ENCODE measurements at regions not wholly inside any gene's neighbourhood (a gene's known extent, or its start where the extent isn't known, plus 50 kb on each side); places are given as distances from the start of the nearest gene placed in this dataset.

DNA sequence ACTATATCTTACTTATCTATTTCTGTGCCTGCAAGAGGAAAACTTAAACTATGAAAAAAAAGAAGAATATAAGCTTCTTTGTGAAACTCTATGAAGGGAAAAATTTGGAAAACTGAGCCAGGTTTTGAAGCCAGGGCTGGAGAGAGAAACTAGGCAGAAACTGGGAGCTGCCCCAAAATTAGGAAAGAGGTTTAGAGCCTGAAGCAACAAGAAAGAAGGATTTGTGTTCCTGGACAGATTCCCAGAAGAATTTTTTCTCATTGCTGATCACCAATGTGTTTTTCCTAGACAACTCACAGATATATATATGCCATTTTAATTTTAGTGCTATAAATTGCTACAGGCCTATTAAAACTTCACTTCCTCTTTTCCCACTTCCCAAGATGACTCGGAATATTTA lies 245.0 kb upstream of the GEMIN8 start:
- Histone ChIP-seq H3K4me3 (ENCODE audit: low read length in 2 of 2) (no peak overlapping the region), H3K9ac (ENCODE audit: low read depth, low read length, poor library complexity) (no peak overlapping the region), H3K14ac (ENCODE audit: low read length) (no peak overlapping the region), H2BK12ac (ENCODE audit: low read length) (no peak overlapping the region), H3K23ac (ENCODE audit: low read depth, low read length, poor library complexity) (no peak overlapping the region), H4K8ac (ENCODE audit: low read depth, low read length) (no peak overlapping the region), H2BK5ac (ENCODE audit: low read length) (no peak overlapping the region), H3K79me1 (ENCODE audit: low read depth, low read length) (no peaks in the 10 kb centered on the region), H2AK5ac (ENCODE audit: low read depth, low read length) (no peak overlapping the region), H3K27me3 (ENCODE audit: control insufficient read depth in 3 of 3, insufficient read depth in 3 of 3, low read depth in 1 of 3, low read length in 3 of 3) (no peaks in the 10 kb centered on the region), H3K4me1 (ENCODE audit: control insufficient read depth in 2 of 2, insufficient read depth in 1 of 2, low read depth in 1 of 2, low read length in 2 of 2) (no peaks in the 10 kb centered on the region), H2BK120ac (ENCODE audit: low read depth, low read length) (no peak overlapping the region), H3K4ac (ENCODE audit: low read length) (no peak overlapping the region), H3K9me3 (replicated peaks in 1 of 2; ENCODE audit: control insufficient read depth in 2 of 2, insufficient read depth in 1 of 2, low read depth in 1 of 2, low read length in 2 of 2) (no peaks in the 10 kb centered on the region), H3K27ac (replicated peaks; ENCODE audit: low read length) (no peak overlapping the region), H3K4me2 (ENCODE audit: insufficient read depth, low read length, poor library complexity, severe bottlenecking) (no peak overlapping the region), H2AFZ (ENCODE audit: low read length) (no peak overlapping the region), H4K91ac (ENCODE audit: low read depth, low read length, poor library complexity) (no peak overlapping the region), H3K18ac (ENCODE audit: low read length) (no peak overlapping the region), H2BK15ac (ENCODE audit: low read length) (no peak overlapping the region), H3K36me3 (replicated peaks in 1 of 2; ENCODE audit: control insufficient read depth in 2 of 2, insufficient read depth in 2 of 2, low read length in 2 of 2) (no peaks in the 10 kb centered on the region)
- WGBS, 2 donors (ENCODE audit: extremely low coverage in 2 of 2, insufficient read length in 2 of 2, insufficient replicate concordance in 1 of 2) = no CpG with 5 or more reads among the region's 1 CpG
- no peak for DNase-seq (ENCODE audit: low spot score)

- Histone ChIP-seq H3K27ac (replicated peaks; ENCODE audit: low read length) (no peak overlapping the region), H2AFZ (ENCODE audit: low read length) (no peak overlapping the region), H3K4me3 (ENCODE audit: low read length in 2 of 2) (no peak overlapping the region), H3K23ac (ENCODE audit: low read depth, low read length, poor library complexity) (no peak overlapping the region), H2BK120ac (ENCODE audit: low read depth, low read length) (no peak overlapping the region), H2BK15ac (ENCODE audit: low read length) (no peak overlapping the region), H3K18ac (ENCODE audit: low read length) (no peak overlapping the region), H4K91ac (ENCODE audit: low read depth, low read length, poor library complexity) (no peak overlapping the region), H3K9me3 (replicated peaks in 1 of 2; ENCODE audit: control insufficient read depth in 2 of 2, insufficient read depth in 1 of 2, low read depth in 1 of 2, low read length in 2 of 2) (no peaks in the 10 kb centered on the region), H3K4me1 (ENCODE audit: control insufficient read depth in 2 of 2, insufficient read depth in 1 of 2, low read depth in 1 of 2, low read length in 2 of 2) (no peaks in the 10 kb centered on the region), H3K4me2 (ENCODE audit: insufficient read depth, low read length, poor library complexity, severe bottlenecking) (no peak overlapping the region), H3K27me3 (ENCODE audit: control insufficient read depth in 3 of 3, insufficient read depth in 3 of 3, low read depth in 1 of 3, low read length in 3 of 3) (no peaks in the 10 kb centered on the region), H2BK12ac (ENCODE audit: low read length) (no peak overlapping the region), H2BK5ac (ENCODE audit: low read length) (no peak overlapping the region), H4K8ac (ENCODE audit: low read depth, low read length) (no peak overlapping the region), H3K4ac (ENCODE audit: low read length) (no peak overlapping the region), H3K14ac (ENCODE audit: low read length) (no peak overlapping the region), H3K36me3 (replicated peaks in 1 of 2; ENCODE audit: control insufficient read depth in 2 of 2, insufficient read depth in 2 of 2, low read length in 2 of 2) (no peaks in the 10 kb centered on the region), H3K9ac (ENCODE audit: low read depth, low read length, poor library complexity) (no peak overlapping the region), H2AK5ac (ENCODE audit: low read depth, low read length) (no peak overlapping the region), H3K79me1 (ENCODE audit: low read depth, low read length) (no peaks in the 10 kb centered on the region)
- DNase-seq (ENCODE audit: low spot score) = no peak
These were observed 237.5 kb upstream of the GEMIN8 start for GRCh38 chrX:14267216-14267615.

- no peak overlapping the region for H2AK5ac ChIP-seq (ENCODE audit: low read depth, low read length)
- H4K91ac ChIP-seq (ENCODE audit: low read depth, low read length, poor library complexity) = no peak overlapping the region
- no peaks in the 10 kb centered on the region for H3K4me1 ChIP-seq (ENCODE audit: control insufficient read depth in 2 of 2, insufficient read depth in 1 of 2, low read depth in 1 of 2, low read length in 2 of 2)
- WGBS, 2 donors (ENCODE audit: extremely low coverage in 2 of 2, insufficient read length in 2 of 2, insufficient replicate concordance in 1 of 2) = no CpG with 5 or more reads among the region's 1 CpG
- no peak for DNase-seq (ENCODE audit: low spot score)
- no peak overlapping the region for H3K14ac ChIP-seq (ENCODE audit: low read length)
- no peak overlapping the region for H3K9ac ChIP-seq (ENCODE audit: low read depth, low read length, poor library complexity)
- no peak overlapping the region for H2BK15ac ChIP-seq (ENCODE audit: low read length)
- H4K8ac ChIP-seq (ENCODE audit: low read depth, low read length) = no peak overlapping the region
- no peaks in the 10 kb centered on the region for H3K79me1 ChIP-seq (ENCODE audit: low read depth, low read length)
- H2AFZ ChIP-seq (ENCODE audit: low read length) = no peak overlapping the region
- no peak overlapping the region for H3K4me2 ChIP-seq (ENCODE audit: insufficient read depth, low read length, poor library complexity, severe bottlenecking)
- no peak overlapping the region for H3K27ac ChIP-seq (replicated peaks; ENCODE audit: low read length)
- no peak overlapping the region for H2BK12ac ChIP-seq (ENCODE audit: low read length)
- no peak overlapping the region for H3K18ac ChIP-seq (ENCODE audit: low read length)
- H3K4ac ChIP-seq (ENCODE audit: low read length) = no peak overlapping the region
- no peak overlapping the region for H3K23ac ChIP-seq (ENCODE audit: low read depth, low read length, poor library complexity)
- no peaks in the 10 kb centered on the region for H3K36me3 ChIP-seq (replicated peaks in 1 of 2; ENCODE audit: control insufficient read depth in 2 of 2, insufficient read depth in 2 of 2, low read length in 2 of 2)
- H3K9me3 ChIP-seq (replicated peaks in 1 of 2; ENCODE audit: control insufficient read depth in 2 of 2, insufficient read depth in 1 of 2, low read depth in 1 of 2, low read length in 2 of 2) = no peaks in the 10 kb centered on the region
- H3K27me3 ChIP-seq (ENCODE audit: control insufficient read depth in 3 of 3, insufficient read depth in 3 of 3, low read depth in 1 of 3, low read length in 3 of 3) = no peaks in the 10 kb centered on the region
- no peak overlapping the region for H2BK5ac ChIP-seq (ENCODE audit: low read length)
- no peak overlapping the region for H3K4me3 ChIP-seq (ENCODE audit: low read length in 2 of 2)
- no peak overlapping the region for H2BK120ac ChIP-seq (ENCODE audit: low read depth, low read length)
These were observed 237.0 kb upstream of the GEMIN8 start for GRCh38 chrX:14266705-14267104.

- Histone ChIP-seq H3K27ac (replicated peaks; ENCODE audit: low read length) (no peak overlapping the region), H3K4me2 (ENCODE audit: insufficient read depth, low read length, poor library complexity, severe bottlenecking) (no peak overlapping the region), H2BK5ac (ENCODE audit: low read length) (no peak overlapping the region), H2BK15ac (ENCODE audit: low read length) (no peak overlapping the region), H3K4me1 (ENCODE audit: control insufficient read depth in 2 of 2, insufficient read depth in 1 of 2, low read depth in 1 of 2, low read length in 2 of 2) (no peaks in the 10 kb centered on the region), H2BK120ac (ENCODE audit: low read depth, low read length) (no peak overlapping the region), H3K9ac (ENCODE audit: low read depth, low read length, poor library complexity) (no peak overlapping the region), H3K36me3 (replicated peaks in 1 of 2; ENCODE audit: control insufficient read depth in 2 of 2, insufficient read depth in 2 of 2, low read length in 2 of 2) (no peaks in the 10 kb centered on the region), H3K4me3 (ENCODE audit: low read length in 2 of 2) (no peak overlapping the region), H3K9me3 (replicated peaks in 1 of 2; ENCODE audit: control insufficient read depth in 2 of 2, insufficient read depth in 1 of 2, low read depth in 1 of 2, low read length in 2 of 2) (no peaks in the 10 kb centered on the region), H3K18ac (ENCODE audit: low read length) (no peak overlapping the region), H2BK12ac (ENCODE audit: low read length) (no peak overlapping the region), H2AFZ (ENCODE audit: low read length) (no peak overlapping the region), H3K14ac (ENCODE audit: low read length) (no peak overlapping the region), H3K79me1 (ENCODE audit: low read depth, low read length) (no peaks in the 10 kb centered on the region), H4K91ac (ENCODE audit: low read depth, low read length, poor library complexity) (no peak overlapping the region), H3K4ac (ENCODE audit: low read length) (no peak overlapping the region), H3K27me3 (ENCODE audit: control insufficient read depth in 3 of 3, insufficient read depth in 3 of 3, low read depth in 1 of 3, low read length in 3 of 3) (no peaks in the 10 kb centered on the region), H3K23ac (ENCODE audit: low read depth, low read length, poor library complexity) (no peak overlapping the region), H2AK5ac (ENCODE audit: low read depth, low read length) (no peak overlapping the region), H4K8ac (ENCODE audit: low read depth, low read length) (no peak overlapping the region)
- WGBS, 2 donors (ENCODE audit: extremely low coverage in 2 of 2, insufficient read length in 2 of 2, insufficient replicate concordance in 1 of 2) = no CpG with 5 or more reads among the region's 33 CpGs
- no peak for DNase-seq (ENCODE audit: low spot score)
These were observed 214.1 kb upstream of the GEMIN8 start for GRCh38 chrX:14243823-14244222.
